BJ (cell line): ENCODE measurements at regions not wholly inside any gene's neighbourhood (a gene's known extent, or its start where the extent isn't known, plus 50 kb on each side); places are given as distances from the start of the nearest gene placed in this dataset.
"Not testable (repeated sequence)": the region's sequence is repeated elsewhere in the genome, so short reads cannot be mapped to it uniquely, and the experiment has no call there.

ENCODE experiments used
- CTCF ChIA-PET: fragments of 350-600 bp; formaldehyde crosslinking; extraction: SDS; loops from one replicate; lab custom pipeline; 2021; ENCODE audit warnings: antibody characterized with exemption, inconsistent platforms; lab: Yijun Ruan, JAX
- POLR2A ChIA-PET: fragments of 300-600 bp; sonication (Branson Sonifier 250); formaldehyde crosslinking; extraction: SDS; loops from one replicate; lab custom pipeline; 2021; ENCODE audit warnings: antibody characterized with exemption; lab: Charles Lee
- DNase-seq: peaks from one replicate; pipeline ENCODE4 v3.0.0-alpha.2; 2011; ENCODE audit warnings: low read depth
- H3K27me3 ChIP-seq: 2 replicates; pipeline ENCODE4 v1.6.0; 2011; ENCODE audit warnings: low read length; ENCODE audit not compliant: control insufficient read depth, insufficient read depth
- H3K36me3 ChIP-seq: 2 replicates; pipeline ENCODE4 v1.5.1; 2011; ENCODE audit warnings: low read length; ENCODE audit not compliant: control insufficient read depth, insufficient read depth
- H3K4me3 ChIP-seq: 2 replicates; pipeline ENCODE4 v1.5.1; 2011; ENCODE audit warnings: low read depth, mild to moderate bottlenecking, control low read depth, low read length
- TF ChIP-seq, protein P1 (sequence below): IDR thresholded peaks from 2 replicates; pipeline ENCODE4 v1.5.1; 2011; ENCODE audit warnings: low read depth, mild to moderate bottlenecking, control low read depth, inconsistent platforms, low read length, moderate library complexity; ENCODE audit not compliant: insufficient read depth

DNA sequence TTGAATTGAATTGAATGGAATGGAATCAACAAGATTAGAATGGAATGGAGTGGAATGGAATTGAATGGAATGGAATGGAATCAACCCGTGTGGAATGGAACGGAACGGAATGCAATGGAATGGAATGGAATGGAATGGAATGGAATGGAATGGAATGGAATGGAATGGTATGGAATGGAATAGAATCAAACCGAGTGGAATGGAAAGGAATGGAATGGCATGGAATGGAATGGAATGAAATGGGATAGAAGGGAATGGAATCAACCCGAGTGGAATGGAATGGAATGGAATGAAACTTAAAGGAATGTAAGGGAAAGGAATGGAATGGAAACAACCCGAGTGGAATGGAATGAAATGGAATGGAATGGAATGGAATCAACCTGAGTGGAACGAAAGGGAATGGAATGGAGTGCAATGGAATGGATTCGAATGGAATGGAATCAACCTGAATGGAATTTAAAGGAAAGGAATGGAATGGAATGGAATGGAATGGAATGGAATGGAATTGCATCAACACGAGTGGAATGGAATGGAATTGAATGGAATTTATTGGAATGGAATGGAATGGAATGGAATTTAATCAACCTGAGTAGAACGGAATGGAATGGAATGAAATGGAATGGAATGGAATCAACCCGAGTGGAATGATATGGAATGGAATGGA lies 1146.6 kb downstream of the RPIA start:
- TF ChIP-seq, protein P1, sequence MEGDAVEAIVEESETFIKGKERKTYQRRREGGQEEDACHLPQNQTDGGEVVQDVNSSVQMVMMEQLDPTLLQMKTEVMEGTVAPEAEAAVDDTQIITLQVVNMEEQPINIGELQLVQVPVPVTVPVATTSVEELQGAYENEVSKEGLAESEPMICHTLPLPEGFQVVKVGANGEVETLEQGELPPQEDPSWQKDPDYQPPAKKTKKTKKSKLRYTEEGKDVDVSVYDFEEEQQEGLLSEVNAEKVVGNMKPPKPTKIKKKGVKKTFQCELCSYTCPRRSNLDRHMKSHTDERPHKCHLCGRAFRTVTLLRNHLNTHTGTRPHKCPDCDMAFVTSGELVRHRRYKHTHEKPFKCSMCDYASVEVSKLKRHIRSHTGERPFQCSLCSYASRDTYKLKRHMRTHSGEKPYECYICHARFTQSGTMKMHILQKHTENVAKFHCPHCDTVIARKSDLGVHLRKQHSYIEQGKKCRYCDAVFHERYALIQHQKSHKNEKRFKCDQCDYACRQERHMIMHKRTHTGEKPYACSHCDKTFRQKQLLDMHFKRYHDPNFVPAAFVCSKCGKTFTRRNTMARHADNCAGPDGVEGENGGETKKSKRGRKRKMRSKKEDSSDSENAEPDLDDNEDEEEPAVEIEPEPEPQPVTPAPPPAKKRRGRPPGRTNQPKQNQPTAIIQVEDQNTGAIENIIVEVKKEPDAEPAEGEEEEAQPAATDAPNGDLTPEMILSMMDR = no peak
- Histone ChIP-seq H3K27me3 (no peaks in the 10 kb centered on the region), H3K36me3 (no peaks in the 10 kb centered on the region), H3K4me3 (no peak overlapping the region)
- ChIA-PET CTCF (no interaction called here), POLR2A (no interaction called here)
- no peak for DNase-seq

DNA sequence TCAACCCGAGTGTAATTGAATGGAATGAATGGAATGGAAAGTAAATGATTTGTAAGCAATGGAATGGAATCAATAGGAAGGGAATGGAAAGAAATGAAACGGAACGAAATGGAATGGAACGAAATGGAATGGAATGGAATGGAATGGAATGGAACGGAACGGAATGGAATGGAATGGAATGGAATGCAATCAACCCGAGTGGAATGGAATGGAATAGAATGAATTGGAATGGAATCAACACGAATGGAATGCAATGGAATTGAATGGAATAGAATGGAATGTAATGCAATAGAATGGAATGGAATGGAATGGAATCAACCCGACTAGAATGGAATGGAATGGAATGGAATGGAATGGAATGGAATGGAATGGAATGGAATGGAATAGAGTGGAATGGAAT lies 1148.7 kb downstream of the RPIA start:
- DNase-seq, CTCF ChIA-PET, POLR2A ChIA-PET, H3K36me3 ChIP-seq, H3K27me3 ChIP-seq, H3K4me3 ChIP-seq: not testable (repeated sequence)

DNA sequence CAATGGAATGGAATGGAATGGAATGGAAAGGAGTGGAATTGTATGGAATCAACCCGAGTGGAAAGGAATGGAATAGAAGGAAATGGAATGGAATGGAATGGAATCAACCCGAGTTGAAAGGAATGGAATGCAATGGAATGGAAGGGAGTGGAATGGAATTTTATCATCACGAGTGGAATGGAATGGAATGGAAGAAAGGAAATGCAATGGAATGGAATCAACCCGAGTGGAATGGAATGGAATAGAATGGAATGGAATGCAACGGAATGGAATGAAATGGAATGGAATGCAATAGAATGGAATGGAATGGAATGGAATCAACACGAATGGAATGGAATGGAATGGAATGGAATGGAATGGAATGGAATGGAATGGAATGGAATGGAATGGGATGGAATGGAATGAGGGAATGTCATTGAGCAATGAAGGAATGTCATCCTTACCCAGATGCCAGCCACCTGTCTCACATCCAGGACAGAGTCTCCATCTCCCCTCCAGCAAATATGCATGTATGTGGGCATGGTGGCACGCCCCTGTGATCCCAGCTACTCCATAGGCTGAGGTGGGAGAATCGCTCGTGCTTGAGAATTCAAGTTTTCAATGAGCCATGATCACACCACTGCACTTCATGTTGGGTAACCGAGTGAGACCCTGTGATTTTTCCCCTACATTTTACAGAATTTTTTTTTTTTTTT lies 1149.5 kb downstream of the RPIA start:
- DNase-seq, H3K4me3 ChIP-seq, H3K36me3 ChIP-seq, POLR2A ChIA-PET, CTCF ChIA-PET, H3K27me3 ChIP-seq: not testable (repeated sequence)

DNA sequence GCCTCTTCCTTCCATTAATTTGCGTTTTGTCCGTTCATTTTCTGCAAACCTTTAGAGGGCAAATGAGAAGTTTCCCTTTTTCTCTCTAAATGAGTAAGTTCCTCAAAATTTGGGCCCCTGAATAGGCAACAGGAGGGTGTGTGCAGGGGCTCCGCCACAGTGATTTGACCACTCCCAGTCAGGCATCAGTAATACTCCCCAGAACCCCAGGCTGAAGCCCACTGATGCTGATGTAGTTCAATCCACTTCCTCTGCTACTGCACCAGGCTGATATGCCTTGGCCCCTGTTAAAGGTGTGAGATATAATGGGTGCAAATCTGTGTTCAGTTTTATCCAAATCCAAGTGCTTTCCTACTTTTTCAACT lies 1150.0 kb downstream of the RPIA start:
- no peaks in the 10 kb centered on the region for H3K27me3 ChIP-seq
- CTCF ChIA-PET = no interaction called here
- POLR2A ChIA-PET = no interaction called here
- no peak overlapping the region for H3K4me3 ChIP-seq
- TF ChIP-seq, protein P1 = no peak
- no peaks in the 10 kb centered on the region for H3K36me3 ChIP-seq
- DNase-seq = no peak

DNA sequence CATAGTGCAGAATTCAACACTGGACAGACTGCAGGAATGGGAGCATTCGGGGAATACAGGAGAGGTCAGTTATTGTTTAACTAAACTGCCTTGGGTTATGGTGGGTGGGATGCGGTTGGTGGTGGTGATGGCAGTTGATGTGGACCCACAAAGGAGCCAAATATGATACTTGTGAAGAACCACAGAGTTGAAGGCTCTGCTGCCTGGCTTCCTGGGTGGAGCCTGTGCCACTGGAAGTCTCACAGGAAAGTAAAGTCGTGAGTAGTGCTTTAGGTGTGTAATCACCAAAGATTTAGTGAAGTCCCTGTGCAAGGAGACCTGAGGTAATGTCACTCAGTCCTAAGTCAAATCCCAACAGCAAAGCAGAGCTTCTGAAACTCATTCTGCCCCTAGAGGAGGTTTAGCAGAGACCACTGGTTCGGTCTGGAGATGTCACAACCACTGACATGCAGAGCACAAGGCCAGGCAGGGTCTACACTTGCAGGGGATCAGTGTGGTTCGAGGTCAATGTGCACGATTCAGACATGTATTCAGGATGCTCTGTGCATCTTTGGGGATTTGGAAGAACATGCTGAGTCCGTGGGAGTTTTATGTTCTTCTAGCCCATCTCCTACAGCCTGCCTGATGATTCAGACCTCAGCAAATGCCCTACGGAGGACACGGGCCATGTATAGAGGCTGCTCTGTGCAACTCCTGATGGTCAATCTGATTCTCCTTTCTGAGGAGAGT lies 1150.9 kb downstream of the RPIA start:
- ChIA-PET POLR2A (no interaction called here), CTCF (no interaction called here)
- Histone ChIP-seq H3K36me3 (no peaks in the 10 kb centered on the region), H3K4me3 (no peak overlapping the region), H3K27me3 (no peaks in the 10 kb centered on the region)
- DNase-seq = no peak
- TF ChIP-seq, protein P1 = no peak

DNA sequence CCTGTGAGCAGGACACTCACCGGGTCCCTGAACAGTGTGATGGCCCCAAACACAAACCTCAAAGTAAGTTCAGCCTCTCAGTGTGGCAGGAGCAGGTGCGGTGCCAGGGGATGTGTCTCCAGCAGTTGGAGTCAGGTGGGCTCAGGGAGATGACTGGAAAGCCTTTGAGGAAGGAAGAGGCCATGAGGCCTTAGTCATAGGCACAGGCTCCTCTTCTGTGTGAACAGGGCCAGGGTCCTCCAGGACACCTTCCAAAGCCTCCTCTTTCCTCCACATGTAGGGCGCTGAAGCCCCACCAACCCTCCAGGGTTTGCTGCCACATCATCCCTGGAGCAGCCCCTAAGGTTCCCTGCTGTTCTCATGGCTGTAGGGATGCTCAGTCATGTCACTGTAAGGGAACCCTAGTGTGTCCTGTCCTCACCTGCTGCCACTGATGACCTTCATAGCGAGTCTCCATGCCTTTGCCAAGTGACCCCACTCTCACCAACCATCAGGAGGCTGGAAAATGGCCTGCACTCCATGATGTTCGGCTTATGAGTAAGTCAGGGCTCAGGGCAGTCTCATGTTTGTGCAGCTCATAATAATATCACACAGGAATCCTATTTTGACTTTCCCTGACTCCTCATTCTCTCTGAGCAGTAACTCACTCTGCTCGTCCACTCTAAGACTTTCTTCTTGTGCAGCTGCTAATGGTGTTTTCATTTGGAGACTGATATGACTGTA lies 1152.9 kb downstream of the RPIA start:
- TF ChIP-seq, protein P1 = no peak
- H3K4me3 ChIP-seq = no peak overlapping the region
- DNase-seq = no peak
- H3K27me3 ChIP-seq = no peaks in the 10 kb centered on the region
- POLR2A ChIA-PET = no interaction called here
- CTCF ChIA-PET = no interaction called here
- no peaks in the 10 kb centered on the region for H3K36me3 ChIP-seq
